Endodermal cell (in vitro differentiated cells): ENCODE measurements at regions not wholly inside any gene's neighbourhood (a gene's known extent, or its start where the extent isn't known, plus 50 kb on each side); places are given as distances from the start of the nearest gene placed in this dataset.

Experiments
- DNase-seq: peaks from one replicate; pipeline ENCODE4 v3.0.0-alpha.2; 2017
- H3K27ac ChIP-seq: 2 replicates; pipeline ENCODE4 v1.5.1; 2013; ENCODE audit warnings: mild to moderate bottlenecking, low read depth, low read length, moderate library complexity
- H3K27me3 ChIP-seq: 2 replicates; pipeline ENCODE4 v1.6.1; 2013; ENCODE audit warnings: mild to moderate bottlenecking, low read length, moderate library complexity; ENCODE audit not compliant: insufficient read depth, control insufficient read depth, poor library complexity, severe bottlenecking
- H3K36me3 ChIP-seq: 2 replicates; pipeline ENCODE4 v1.7.0; 2013; ENCODE audit warnings: mild to moderate bottlenecking, low read length, moderate library complexity; ENCODE audit not compliant: control insufficient read depth, insufficient read depth
- H3K4me1 ChIP-seq: one replicate; pipeline ENCODE4 v1.7.0; 2013; ENCODE audit warnings: low read length; ENCODE audit not compliant: control insufficient read depth, insufficient read depth
- H3K4me3 ChIP-seq: 2 replicates; pipeline ENCODE4 v1.5.1; 2013; ENCODE audit warnings: mild to moderate bottlenecking, low read length, moderate library complexity
- H3K9ac ChIP-seq: 2 replicates; pipeline ENCODE4 v1.6.1; 2013; ENCODE audit warnings: mild to moderate bottlenecking, low read length, moderate library complexity; ENCODE audit not compliant: poor library complexity, severe bottlenecking; ENCODE audit errors: extremely low read depth
- H3K9me3 ChIP-seq: 2 replicates; pipeline ENCODE4 v1.6.1; 2013; ENCODE audit warnings: mild to moderate bottlenecking, low read length, moderate library complexity; ENCODE audit not compliant: control insufficient read depth
- H3K27ac Mint-ChIP-seq: 2 replicates; pipeline ENCODE4 v1.8.0; 2020; ENCODE audit warnings: mixed read lengths
- H3K27me3 Mint-ChIP-seq: 2 replicates; pipeline ENCODE4 v1.8.0; 2021; ENCODE audit warnings: mild to moderate bottlenecking, mixed read lengths; ENCODE audit not compliant: insufficient read depth
- H3K36me3 Mint-ChIP-seq: 2 replicates; pipeline ENCODE4 v1.8.0; 2020; ENCODE audit warnings: low read depth, mixed read lengths
- H3K4me1 Mint-ChIP-seq: 2 replicates; pipeline ENCODE4 v1.8.0; 2020; ENCODE audit warnings: mixed read lengths
- H3K4me3 Mint-ChIP-seq: 2 replicates; pipeline ENCODE4 v1.8.0; 2020; ENCODE audit warnings: mild to moderate bottlenecking, moderate library complexity, mixed read lengths
- H3K9me3 Mint-ChIP-seq: 2 replicates; pipeline ENCODE4 v1.8.0; 2020; ENCODE audit warnings: mild to moderate bottlenecking, mixed read lengths
- WGBS, 2 experiments: methylation state at CpG; one replicate each; pipeline versions ENCODE4 v1.1.5 to v1.1.7; 2013; ENCODE audit warnings: missing lambda C conversion rate in 2 of 2, mixed read lengths in 1 of 2; ENCODE audit not compliant: insufficient coverage in 1 of 2, insufficient read length in 1 of 2; 5-methylcytosine and 5-hydroxymethylcytosine counted together
- TF ChIP-seq, protein P1 (sequence below): fragments of 200-600 bp; sonication (generic); conservative IDR thresholded peaks from 2 replicates; pipeline ENCODE4 v1.5.0; 2021; ENCODE audit warnings: antibody characterized with exemption, mild to moderate bottlenecking

DNA sequence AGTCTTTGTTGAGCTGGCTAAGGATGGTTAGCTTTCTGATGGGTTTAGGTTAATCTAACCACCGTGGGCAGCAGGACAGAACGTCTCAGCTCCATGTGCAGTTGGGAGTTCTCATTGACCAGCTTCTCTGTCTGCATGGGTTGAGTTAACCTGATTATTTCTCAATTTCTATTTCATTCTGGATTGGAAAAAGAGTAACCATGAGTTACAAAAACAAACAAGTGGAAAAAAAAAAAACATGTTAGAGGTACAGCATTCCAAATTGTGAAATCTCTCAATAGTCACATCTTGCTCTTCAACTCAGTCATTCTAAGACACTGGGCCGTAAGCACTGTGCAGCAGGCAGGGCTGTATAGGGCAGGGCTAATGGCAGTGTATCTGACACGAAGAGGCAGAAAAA, 343.7 kb upstream of the KLF4 start:
- H3K27me3 ChIP-seq: peaks cover 97% of the 10 kb centered on the region

DNA sequence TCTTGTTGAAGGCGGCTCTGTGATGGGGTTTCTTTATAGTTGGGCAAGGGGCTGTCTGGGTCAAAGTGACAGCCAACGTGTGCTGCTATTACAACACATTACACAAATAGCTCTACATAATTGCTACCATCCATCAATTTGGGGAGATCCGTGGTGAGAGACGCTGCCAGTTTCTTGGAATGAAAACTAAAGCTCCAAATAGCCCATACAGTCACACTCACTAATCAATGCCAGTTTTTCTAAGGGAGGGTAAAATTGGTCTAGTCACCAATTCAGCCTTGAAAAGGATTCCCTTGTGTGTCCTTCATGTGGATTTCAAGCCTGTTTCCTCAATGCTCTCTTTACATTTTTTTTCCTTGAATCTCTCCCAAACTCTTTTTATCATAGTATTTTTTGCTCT, 343.3 kb upstream of the KLF4 start:
- peaks cover 97% of the 10 kb centered on the region for H3K27me3 Mint-ChIP-seq
- Histone ChIP-seq H3K9ac (no peak overlapping the region), H3K27ac (no peak overlapping the region), H3K36me3 (no peaks in the 10 kb centered on the region), H3K27me3 (peaks cover 99% of the 10 kb centered on the region), H3K9me3 (no peaks in the 10 kb centered on the region), H3K4me3 (no peak overlapping the region), H3K4me1 (no peaks in the 10 kb centered on the region)
- WGBS, 2 experiments: 100% methylated on average over 3 of the region's 4 CpGs; no CpG with 5 or more reads in 1 of the 2 experiments
- H3K36me3 Mint-ChIP-seq: no peaks in the 10 kb centered on the region
- TF ChIP-seq, protein P1, sequence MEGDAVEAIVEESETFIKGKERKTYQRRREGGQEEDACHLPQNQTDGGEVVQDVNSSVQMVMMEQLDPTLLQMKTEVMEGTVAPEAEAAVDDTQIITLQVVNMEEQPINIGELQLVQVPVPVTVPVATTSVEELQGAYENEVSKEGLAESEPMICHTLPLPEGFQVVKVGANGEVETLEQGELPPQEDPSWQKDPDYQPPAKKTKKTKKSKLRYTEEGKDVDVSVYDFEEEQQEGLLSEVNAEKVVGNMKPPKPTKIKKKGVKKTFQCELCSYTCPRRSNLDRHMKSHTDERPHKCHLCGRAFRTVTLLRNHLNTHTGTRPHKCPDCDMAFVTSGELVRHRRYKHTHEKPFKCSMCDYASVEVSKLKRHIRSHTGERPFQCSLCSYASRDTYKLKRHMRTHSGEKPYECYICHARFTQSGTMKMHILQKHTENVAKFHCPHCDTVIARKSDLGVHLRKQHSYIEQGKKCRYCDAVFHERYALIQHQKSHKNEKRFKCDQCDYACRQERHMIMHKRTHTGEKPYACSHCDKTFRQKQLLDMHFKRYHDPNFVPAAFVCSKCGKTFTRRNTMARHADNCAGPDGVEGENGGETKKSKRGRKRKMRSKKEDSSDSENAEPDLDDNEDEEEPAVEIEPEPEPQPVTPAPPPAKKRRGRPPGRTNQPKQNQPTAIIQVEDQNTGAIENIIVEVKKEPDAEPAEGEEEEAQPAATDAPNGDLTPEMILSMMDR: no peak
- no peaks in the 10 kb centered on the region for H3K9me3 Mint-ChIP-seq
- H3K4me3 Mint-ChIP-seq: no peak overlapping the region
- DNase-seq: no peak
- H3K4me1 Mint-ChIP-seq: no peaks in the 10 kb centered on the region
- no peak overlapping the region for H3K27ac Mint-ChIP-seq

More for the DNA sequence above, 343.7 kb upstream of the KLF4 start:
- Histone ChIP-seq H3K27ac (no peak overlapping the region), H3K4me1 (no peaks in the 10 kb centered on the region), H3K9me3 (no peaks in the 10 kb centered on the region), H3K4me3 (no peak overlapping the region), H3K9ac (no peak overlapping the region), H3K36me3 (no peaks in the 10 kb centered on the region)
- Mint-ChIP-seq H3K4me1 (no peaks in the 10 kb centered on the region), H3K27ac (no peak overlapping the region), H3K4me3 (no peak overlapping the region), H3K27me3 (peaks cover 94% of the 10 kb centered on the region), H3K36me3 (no peaks in the 10 kb centered on the region), H3K9me3 (no peaks in the 10 kb centered on the region)
- TF ChIP-seq, protein P1: no peak
- DNase-seq: no peak
- 90 to 95% methylated on average over 4 of the region's 4 CpGs for WGBS, 2 experiments

GRCh38 chr9:107830479-107830878, 340.9 kb upstream of the KLF4 start:
- Mint-ChIP-seq H3K9me3 (no peaks in the 10 kb centered on the region), H3K4me3 (no peak overlapping the region), H3K27ac (no peak overlapping the region), H3K36me3 (no peaks in the 10 kb centered on the region), H3K4me1 (no peaks in the 10 kb centered on the region), H3K27me3 (peaks cover 100% of the 10 kb centered on the region)
- Histone ChIP-seq H3K27me3 (peaks cover 100% of the 10 kb centered on the region), H3K27ac (no peak overlapping the region), H3K36me3 (no peaks in the 10 kb centered on the region), H3K9ac (no peak overlapping the region), H3K4me1 (no peaks in the 10 kb centered on the region), H3K9me3 (no peaks in the 10 kb centered on the region), H3K4me3 (no peak overlapping the region)
- WGBS, 2 experiments: 60 to 76% methylated on average over 1 to 3 of the region's 3 CpGs
- no peak for DNase-seq
- TF ChIP-seq, protein P1: no peak
